ENCODE measurements at regions not wholly inside any gene's neighbourhood (a gene's known extent, or its start where the extent isn't known, plus 50 kb on each side); places are given as distances from the start of the nearest gene placed in this dataset.
A peak's percentile ranks its signal among the peaks of the same experiment; 100 is the strongest.
"Not testable (repeated sequence)": the region's sequence is repeated elsewhere in the genome, so short reads cannot be mapped to it uniquely, and the experiment has no call there.

DNA sequence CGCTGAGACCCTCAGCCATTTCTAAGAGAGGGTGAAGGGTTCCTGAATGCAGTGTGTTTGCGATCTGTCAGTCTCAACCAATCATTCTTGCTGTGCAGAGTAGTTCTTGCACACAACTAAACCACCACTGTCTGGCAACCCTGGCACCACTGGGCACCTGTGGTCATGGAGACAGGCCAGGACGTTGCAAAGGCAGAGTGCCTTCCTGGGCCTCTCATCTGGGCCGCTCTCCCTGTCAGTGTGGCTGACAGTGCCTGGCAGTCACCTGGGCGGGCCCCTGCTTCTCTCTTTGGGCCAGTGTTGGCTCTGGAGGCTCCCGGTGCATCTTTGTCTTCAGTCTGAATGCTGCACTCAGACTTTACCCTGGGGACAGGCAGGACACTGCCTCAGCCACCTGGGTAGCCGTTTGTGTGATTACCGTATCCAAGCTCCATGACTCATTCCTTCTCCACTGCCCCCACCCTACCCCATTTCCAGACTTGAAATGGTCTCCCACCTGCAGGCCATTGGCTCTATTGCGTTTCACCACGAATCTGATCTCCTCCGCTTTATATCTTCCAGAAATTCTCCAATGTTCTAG lies 104.6 kb upstream of the KLF13 start:
- peak; percentile 19 for DNase-seq

DNA sequence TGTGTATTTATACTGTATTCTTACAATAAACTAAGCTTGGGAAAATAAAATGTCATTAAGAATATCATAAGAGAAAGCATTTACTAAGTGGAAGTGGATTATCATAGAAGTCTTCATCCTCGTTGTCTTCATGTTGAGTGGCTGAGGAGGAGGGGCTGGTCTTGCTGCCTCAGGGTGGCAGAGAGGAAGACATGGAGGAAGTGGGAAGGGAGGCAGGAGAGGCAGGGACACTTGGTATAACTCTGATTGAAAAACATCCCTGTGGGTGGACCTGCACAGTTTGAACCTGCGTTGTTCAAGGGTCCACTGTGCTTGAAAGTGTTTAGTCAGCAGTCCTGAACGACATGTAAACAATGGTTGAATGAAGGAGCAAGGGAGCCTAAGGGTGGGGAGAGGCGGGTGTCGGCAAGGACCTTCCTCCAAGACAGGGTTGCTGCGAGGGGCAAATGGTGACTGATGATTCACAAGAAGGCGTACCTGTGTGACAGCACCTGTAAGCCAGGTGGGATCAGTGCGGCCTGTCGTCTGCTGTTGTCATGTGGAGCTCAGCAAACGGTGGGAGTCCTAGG lies 103.8 kb upstream of the KLF13 start:
- DNase-seq, result no peak

DNA sequence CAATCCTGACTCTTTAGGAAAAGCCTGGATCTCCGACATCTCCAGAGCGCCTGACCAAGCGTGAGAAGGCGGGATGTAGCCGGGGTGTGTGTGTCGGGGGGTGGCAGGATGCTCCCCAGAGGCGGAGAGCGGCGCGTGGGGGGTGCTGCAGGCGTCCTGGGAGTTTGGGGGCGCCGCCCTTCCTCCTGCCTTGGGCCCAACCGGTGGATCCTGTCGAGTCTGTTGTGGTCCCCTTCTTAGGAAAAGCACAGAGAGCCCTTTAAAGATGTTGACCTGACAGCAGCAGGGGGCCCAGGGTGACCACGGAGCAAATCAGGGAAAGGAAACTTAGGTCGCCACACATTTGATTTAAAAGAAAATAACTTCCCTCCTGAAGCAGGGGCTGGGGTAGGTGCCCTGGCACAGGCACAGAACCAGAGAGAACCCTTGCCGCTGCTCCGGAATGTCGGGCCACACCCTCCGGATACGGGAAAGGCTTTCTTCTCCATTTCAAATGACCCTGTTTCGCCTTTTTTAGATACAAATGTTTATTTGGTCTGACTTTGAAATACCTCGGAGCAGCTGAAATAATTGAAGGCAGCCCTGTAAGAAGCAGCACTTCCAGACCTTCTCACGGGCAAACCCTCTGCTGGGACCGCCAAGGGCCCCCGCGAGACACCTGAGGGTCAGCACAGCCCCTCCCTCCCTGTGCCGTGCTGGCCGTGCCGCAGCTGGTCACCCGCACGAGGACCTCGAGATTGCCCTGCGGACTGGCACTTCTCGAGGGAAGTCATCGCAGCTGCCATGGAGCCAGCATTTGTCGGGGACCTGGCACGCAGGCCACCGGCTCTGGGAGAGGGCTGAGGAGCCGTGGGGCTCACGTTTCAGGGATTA lies 102.9 kb upstream of the KLF13 start:
- no peak for DNase-seq

DNA sequence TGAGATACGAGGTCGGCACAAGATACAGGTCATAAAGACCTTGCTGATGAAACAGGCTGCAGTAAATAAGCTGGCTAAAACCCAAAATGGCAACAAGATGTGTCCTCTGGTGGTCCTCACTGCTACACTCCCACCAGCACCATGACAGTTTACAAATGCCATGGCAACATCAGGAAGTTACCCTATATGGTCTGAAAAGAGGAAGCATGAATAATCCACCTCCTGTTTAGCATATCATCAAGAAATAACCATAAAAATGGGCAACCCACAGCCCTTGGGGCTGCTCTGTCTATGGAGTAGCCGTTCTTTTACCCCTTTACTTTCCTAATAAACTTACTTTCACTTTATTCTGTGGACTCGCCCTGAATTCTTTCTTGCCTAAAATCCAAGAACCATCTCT lies 102.0 kb upstream of the KLF13 start:
- DNase-seq, result not testable (repeated sequence)

DNA sequence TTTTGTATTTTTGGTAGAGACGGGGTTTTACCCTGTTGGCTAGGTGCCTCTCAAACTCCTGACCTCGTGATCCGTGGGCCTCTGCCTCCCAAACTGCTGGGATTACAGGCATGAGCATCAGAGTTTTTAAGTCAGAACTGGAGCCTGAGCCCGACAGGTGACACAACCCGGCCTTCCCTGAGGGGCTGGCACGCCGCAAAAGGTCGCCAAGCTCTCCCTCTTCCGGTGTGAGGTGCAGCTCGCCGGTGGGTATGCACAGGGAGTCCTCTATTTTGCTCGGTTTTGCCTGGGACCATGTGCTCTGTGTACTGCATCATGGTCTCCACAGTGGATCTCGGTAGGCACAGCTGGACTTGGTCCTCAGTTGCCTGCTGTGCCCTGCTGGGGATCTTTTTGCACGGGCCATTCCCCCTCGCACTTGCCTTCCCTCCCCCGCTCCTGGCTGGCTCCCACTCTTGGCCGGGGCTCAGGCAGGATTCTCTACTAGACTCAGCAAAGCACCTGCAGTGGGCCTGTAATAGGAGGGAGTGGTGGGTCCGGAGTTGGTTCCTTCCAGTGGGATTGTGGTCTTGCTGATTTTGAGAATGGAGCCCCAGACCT lies 101.2 kb upstream of the KLF13 start:
- no peak for DNase-seq

DNA sequence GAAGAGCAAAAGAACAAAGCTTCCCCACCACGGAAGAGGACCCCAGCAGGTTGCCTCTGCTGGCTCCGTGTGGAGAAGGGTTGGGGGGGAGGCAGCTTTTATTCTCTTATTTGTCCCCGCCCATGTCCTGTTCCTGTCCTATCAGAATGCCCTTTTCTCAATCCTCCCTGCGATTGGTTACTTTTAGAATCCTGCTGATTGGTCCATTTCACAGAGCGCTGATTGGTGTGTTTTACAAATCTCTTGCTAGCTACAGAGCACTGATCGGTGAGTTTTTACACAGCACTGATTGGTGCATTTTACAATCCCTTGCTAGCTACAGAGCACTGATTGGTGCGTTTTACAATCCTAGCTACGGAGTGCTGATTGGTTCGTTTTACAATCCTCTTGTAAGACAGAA lies 100.6 kb upstream of the KLF13 start:
- no peak for DNase-seq

DNA sequence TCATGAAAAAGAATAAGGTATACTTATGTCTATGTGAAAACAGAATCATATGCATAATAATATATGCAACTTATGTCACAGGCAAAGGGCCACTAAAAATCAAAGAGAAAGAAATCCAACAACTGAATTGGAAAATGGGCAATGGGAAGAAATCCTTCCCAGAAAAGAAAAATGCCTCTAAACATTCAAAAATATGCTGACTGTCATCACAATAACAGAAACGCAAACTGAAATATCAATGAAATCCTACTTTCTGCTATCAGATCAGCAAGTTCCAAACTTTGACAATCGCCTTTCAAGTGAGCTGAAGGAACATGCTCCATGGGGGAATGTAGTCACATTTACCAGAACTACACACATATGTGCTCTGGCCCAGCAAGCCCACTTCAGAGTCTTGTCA lies 99.4 kb upstream of the KLF13 start:
- DNase-seq, result no peak

DNA sequence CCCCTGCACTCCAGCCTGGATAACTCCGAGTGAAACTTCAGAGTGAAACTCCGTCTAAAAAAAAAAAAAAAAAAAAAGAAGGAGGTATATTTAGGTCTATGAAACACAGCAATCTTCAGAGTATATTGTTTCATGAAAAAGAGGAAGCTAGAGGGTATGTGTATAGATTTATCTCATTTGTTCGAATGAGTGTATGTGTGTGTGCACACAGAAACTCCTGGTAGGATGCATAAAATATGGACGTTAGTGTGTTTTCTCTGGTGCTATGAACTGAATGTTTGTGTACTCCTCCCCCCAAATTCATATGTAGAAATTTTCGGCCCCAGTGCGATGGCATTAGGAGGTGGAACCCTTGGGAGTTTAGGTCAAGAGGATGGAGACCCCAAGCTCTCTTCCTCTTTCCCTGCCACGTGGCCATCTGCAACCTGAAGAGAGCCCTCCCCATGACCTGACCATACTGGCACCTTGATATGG lies 98.6 kb upstream of the KLF13 start:
- DNase-seq, result no peak

DNA sequence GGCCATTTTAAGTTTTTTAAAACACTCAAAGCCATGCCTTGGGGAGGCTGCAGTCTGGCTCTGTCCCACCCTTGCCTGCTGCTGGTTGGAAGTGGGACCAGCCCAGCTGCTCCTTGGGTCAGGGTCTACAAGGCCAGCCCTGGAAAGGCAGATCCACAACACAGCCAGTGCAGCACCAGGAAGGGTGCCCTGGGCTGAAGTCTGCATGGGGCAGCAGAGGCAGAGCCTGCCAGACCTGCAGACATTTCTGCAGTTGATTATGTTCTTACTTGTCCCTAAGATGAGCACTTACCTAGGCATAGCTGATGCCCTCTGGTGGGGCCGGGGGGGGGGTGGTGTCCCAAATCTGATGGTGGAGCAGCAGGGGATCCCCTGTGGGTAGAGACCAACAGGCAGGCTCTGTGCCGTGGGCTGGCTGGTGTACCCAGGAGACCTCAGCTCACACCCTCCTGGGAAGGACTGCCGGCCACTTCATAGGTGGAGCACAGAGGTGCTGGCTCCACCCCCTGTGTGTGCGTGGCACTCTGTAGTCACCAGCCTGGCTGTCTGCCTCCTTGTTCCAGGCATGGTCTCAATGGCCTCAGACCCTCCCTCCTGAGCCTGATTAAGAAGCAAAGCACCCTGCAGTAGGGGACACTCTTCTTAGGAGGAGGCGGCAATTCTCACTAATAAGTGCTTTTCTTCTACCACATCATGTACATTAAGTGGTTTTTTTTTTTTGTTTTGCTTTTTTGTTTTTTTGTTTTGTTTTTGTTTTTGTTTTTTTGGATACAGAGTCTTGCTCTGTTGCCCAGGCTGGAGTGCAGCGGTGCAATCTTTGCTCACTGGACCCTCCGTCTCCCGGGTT lies 97.4 kb upstream of the KLF13 start:
- no peak for DNase-seq

DNA sequence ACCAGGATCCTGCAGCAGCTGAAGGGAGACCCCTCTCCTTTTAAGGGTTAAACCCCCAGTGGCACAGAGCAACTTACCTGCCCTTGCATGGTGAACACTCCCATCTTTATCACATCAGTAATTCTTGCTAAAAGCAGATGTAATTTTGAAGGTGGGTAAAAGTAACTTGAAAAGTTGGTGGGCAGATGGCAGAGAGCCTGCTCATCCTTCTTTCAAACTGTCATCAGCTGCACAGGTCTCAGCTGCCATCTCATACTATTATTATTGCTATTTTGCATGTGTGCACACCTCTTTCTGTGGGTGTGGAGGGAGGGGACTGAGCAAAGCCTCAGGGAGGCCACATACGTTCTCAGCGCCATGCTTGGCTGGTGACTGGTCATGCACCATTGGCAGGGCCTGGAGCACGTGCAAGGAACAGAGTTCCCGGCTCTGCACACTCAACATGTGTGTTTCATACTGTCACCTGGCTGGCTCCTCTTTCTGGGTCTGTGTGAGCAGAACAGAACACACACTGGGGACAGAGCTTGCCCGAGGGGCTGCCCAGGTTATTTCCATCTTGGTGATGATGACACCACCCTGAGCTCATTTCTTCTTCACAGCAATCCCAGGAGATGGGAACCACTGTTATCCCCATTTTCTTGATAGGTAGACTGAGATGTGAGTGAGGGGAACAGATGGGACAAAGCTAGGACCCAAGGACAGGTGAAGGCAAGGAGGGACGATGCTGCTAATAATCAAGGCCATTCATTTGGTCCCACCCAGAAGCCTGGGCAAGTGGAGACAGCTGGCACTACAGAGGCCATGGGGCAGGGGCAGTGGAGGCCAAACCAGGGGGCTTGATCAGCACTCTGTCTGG lies 95.8 kb upstream of the KLF13 start:
- no peak for DNase-seq

DNA sequence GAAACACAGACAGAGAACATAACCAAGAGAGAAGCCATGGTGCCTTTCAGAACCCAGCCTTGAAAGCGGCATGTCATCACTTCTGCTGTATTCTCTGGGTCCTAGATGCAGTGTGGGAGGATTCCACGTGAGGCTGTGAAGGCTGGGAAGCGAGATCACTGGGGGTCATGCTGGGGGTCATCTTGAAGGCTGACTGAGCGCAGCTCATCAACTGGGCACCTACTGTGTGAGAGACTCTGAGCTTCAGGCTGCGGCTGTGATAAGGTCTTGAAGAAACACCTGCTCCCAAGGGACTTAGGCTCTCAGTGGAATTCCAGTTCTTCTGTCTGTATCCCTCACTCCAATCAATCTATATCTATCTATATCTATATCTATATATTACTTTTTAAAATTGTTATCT lies 91.8 kb upstream of the KLF13 start:
- DNase-seq, result no peak

DNA sequence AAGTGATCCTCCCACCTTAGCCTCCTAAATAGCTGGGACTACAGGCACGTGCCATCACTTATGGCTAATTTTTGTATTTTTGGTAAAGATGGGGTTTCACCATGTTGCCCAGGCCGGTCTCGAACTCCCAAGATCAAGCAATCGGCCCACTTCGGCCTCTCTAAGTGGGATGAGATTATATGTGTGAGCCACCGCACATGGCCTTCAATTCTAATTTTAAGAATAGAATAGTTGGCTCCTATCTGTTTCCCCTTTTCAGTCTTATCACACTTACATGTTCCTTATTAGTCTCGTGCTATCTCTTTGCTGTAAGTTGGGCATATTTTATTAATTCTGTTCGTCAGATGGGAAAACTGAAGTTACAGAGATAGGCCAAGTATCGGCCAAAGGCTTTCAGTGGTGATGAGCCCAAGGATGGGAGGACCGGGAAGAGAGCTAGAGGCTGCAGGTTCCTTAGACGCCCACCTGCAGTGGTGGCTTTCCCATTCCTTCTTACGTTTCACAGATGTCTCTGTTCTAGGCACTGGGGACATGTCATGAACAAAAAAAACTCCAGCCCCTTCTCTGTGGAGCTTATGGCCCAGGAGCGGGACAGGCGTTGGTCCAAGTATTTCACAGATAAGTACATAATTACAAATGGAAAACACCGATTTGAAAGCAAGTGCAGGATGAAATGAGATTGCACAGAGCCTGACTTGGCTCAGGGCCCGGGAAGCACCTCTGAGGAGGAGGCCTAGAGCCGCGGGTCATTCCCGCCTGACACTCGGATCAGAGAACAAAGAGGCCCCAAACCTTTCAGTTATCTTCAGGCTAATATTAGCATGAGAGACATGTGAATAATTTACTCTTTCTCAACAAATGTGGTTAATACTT lies 91.1 kb upstream of the KLF13 start:
- peak; percentile 58 for DNase-seq

DNA sequence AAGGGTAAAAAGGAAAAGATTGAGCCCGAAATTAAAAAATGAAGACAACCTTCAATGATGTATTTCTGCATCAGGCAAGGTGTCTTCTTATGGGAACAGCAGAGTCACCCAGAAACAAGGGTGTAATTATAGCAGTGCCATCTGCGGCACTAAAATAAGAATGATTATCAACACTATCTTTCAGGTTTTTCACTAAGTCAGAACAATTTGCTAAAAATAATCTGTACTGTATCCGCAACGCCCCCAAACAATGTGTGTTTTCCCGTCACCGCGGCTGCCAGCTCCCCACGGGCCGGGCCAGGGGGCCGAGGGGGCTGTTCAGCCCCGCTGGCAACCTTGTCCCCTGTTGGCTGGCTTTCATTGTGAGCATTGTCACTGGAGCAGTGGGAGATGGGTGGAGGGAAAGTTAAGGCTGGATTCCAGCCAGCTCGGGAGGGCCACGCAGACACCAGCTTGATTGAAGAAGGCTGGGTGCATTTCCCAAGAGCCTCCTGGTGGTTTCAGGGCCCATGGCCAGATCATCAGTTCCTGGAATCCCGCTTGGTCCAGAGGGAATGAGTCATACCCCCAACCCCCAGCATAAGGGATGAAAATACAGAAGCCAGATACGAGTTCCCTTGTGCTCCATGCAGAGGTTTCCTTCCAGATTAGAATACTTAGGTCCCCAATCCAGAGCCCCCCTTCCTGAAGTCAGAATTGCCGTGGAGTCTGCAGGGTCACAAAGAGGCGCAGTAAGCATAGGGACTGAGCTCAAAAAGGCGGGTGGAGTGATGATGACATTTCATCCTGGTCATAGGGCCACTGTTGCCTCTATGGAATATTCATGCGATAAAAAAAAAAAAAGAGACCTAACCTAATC lies 90.2 kb upstream of the KLF13 start:
- DNase-seq, result peak; percentile 33

DNA sequence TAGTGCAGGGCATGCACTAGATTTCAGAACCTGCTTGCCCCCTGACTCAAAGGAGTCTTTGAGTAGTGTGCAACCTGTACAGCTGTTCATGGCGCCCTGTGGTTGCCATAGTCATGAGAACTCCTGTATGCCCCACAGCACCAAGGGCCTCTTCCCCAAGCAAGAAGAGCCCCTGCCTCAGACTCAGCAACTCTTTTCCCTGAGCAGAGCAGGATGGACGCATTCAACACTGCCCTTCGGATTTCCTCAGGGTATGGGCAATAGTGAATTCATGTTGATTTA lies 89.7 kb upstream of the KLF13 start:
- no peak for DNase-seq

DNA sequence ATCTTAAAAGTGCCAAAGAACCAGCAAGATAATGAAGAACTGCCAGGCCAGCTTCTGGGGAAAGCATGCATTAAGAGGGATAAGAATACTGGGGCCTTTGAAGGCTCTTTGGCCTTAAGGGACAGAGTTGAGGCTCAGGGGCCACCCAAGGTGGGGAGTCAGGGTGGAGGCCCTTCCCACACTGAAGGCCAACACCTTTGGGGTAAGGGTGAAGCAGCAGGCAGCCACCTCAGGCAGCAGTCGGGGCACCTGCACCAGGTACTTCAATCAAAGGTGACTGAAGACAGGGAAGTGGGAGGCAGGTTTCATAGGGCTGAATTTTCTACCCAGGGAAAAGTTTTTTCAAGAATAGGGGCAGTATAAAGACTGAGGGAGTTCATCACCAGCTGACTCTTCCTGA lies 87.7 kb upstream of the KLF13 start:
- no peak for DNase-seq

DNA sequence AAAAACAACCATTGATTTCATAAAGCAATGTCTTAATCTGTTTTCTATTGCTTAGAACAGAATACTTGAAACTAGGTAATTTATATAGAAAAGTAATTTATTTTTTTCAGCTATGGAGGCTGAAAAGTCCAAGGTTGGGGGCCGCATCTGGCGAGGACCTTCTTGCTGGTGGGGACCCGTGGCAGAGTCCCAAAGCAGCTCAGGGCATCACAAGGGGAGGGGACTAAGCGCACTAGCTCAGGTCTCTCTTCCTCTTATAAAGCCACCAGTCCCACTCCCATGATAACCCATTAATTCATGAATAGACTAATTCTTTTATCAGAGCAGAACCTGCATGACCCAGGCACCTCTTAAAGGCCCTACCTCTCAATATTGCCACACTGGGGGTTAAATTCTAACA lies 87.2 kb upstream of the KLF13 start:
- no peak for DNase-seq

DNA sequence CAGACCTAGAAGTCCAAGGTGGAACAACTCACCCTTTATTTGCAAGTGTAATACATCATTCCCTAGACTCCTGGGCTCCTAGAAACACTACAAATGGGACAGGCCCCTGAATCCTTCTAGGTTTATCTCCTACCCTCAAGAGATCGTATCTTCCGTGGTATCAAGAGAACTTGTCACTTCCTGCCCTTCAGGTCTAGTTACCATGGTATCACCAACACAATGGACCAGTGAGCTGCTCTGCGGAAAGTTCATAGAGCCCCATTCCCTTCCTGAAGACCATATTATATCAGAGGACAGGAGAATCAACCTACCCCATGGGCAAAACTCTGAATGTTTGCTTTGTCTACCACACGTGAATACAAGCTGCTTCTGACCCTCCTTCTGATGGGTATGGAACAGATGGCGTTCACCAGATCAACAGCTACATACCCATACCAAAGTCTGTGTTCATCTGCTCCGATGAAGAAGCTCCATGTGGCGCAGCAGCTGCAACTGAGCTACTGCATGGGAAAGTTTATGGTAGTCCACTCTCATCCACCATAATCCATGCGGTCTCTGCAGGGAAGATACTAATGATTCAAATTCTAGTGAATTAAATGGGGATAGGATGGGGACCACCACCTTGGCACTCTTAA lies 84.6 kb upstream of the KLF13 start:
- no peak for DNase-seq

DNA sequence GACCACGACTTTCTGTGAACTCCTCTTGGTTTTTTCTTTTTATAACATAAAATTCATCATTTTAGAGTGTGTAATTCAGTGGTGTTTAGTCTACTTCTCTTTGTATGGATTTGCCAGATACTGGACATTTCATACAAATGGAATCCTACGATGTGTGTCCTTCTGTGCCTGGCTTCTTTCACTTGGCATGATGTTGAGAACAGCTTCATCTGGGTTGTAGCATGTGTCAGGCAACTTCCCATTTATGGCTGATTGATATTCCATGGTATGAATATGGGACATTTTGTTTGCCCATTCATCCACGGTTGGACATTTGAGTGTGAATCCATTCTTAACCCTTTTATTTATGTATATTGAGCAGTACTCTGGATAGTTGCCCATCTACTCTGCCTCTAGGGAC lies 82.7 kb upstream of the KLF13 start:
- DNase-seq, result no peak

DNA sequence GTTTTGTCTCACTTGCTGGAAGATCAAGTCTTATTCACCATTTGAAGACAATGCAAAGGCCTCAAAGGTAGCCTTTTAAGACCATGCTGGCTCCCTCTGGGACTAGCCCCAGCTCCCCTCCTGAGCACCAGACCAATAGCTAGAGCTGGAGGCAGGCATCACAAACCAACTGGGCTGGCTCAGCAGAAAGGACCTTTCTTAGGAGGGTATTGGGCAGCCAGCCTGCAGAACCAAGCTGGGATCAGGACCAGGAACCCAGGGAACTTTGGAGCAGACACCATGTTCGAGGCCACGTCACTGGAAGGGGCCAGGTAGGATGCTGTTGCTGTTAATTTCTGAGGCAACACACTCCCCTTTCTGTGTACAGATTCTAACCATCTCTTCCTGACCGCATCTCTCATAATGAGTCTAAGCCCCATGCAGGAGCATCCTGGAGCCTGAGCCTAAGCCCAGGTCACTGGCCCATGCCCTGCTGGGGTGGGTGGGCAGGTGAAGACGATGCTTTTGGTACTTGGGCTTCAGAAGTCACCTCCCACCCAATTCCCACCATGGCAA lies 81.4 kb upstream of the KLF13 start:
- DNase-seq, result no peak

Data from DMS153 (cell line).